Omental fat pad (tissue), 3 donors: ENCODE measurements at regions not wholly inside any gene's neighbourhood (a gene's known extent, or its start where the extent isn't known, plus 50 kb on each side); places are given as distances from the start of the nearest gene placed in this dataset.

ENCODE experiments used
- ATAC-seq: fragments of 150-250 bp; one replicate; pipeline ENCODE4 v1.9.1; 2016; ENCODE audit warnings: mild to moderate bottlenecking, moderate library complexity; ENCODE audit not compliant: low FRiP score
- DNase-seq: peaks from one replicate; pipeline ENCODE4 v3.0.0-alpha.2; 2019; ENCODE audit warnings: low spot score
- CTCF ChIP-seq, 3 donors: fragments of 450-650 bp; IDR thresholded peaks; one replicate each; pipeline ENCODE4 v1.5.1; 2016 to 2017; ENCODE audit warnings: antibody characterized with exemption in 3 of 3, mild to moderate bottlenecking in 3 of 3, moderate library complexity in 2 of 3

DNA sequence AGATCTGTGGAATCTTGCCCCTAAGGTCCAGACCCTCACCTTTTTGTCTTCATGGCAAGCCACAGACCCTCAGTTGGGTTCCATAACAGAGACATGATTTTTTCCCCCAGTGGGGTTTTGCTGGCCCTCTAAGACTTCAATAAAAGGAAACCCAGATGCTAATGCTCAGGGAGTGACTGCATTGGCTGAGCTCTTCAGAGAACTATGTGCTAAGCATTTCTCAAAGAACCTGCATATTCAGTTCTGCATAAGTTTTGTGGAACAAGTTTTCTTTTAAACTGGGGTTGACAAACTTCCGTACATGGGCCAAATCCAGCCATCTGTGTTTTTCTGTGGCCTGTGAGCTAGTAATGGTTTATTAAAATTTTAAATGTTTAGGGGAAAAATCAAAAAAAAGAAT is 159.8 kb upstream of the GDNF start:
- ATAC-seq (no peak), DNase-seq (no peak)
- TF ChIP-seq CTCF (IDR thresholded peaks at IDR 0.05) = no peak

DNA sequence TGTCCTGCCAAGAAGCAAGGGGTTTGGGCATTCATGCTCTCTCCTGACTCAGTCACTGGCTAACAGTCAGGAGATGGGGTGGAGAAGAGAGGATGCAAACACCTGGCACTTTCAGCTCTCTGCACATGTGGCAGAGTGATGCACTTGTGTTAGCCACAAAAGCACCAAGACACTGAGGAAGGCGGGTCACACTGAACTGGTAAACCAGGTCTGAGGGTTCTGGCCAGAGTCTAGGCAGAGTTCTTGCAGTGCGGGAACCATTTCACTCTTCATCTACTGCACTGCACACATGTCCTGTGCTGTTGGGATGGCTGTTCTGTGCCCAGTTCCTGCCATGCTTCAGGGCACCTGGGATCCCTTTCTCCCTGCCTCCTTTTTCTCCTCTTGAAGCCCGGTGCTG is 157.1 kb upstream of the GDNF start:
- no peak for TF ChIP-seq CTCF (IDR thresholded peaks at IDR 0.05)
- no peak for DNase-seq
- no peak for ATAC-seq

GRCh38 chr5:37994729-37995128 is 154.9 kb upstream of the GDNF start:
- DNase-seq (no peak), ATAC-seq (no peak)
- no peak for TF ChIP-seq CTCF (IDR thresholded peaks at IDR 0.05)

- ATAC-seq = no peak
- TF ChIP-seq CTCF (IDR thresholded peaks at IDR 0.05) = no peak
- DNase-seq = no peak
Observed at GRCh38 chr5:37991301-37992299, 151.8 kb upstream of the GDNF start.

GRCh38 chr5:37989884-37990283 is 150.0 kb upstream of the GDNF start:
- no peak for ATAC-seq
- TF ChIP-seq CTCF (IDR thresholded peaks at IDR 0.05) = no peak
- no peak for DNase-seq

DNA sequence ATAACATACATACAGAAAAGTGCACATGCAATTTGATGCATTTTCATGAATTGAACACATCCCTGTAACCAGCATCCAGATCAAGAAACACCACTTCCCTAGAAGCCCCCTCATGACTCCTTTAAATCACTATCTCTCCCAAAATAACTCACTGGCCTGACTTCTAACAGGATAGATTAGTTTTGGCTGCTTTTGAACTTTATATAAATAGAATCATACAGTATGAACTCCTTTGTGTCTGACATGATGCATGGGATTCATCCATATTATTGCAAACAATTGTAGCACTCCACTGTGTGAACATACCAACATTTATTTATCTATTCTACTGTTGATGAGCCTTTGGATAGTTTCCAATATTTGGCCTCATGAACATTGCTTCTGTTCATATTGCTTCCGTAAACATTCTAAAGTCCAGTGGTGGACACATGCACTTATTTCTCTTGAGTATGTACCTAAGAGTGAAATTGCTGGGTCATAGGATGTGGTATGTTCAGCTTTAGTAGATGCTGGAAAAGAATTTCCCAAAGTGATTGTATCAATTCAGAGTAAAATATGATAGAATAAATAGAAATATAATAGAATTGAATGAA is 148.7 kb upstream of the GDNF start:
- ATAC-seq (no peak), DNase-seq (no peak)
- TF ChIP-seq CTCF (IDR thresholded peaks at IDR 0.05) = no peak
